Nephron progenitor cell (in vitro differentiated cells): ENCODE measurements at regions not wholly inside any gene's neighbourhood (a gene's known extent, or its start where the extent isn't known, plus 50 kb on each side); places are given as distances from the start of the nearest gene placed in this dataset.

ENCODE experiments used
- DNase-seq: peaks from one replicate; pipeline ENCODE4 v3.0.0; 2021
- H3K27ac Mint-ChIP-seq: 2 replicates; pipeline ENCODE4 v1.8.0; 2021; ENCODE audit warnings: mild to moderate bottlenecking, moderate library complexity, mixed read lengths
- H3K27me3 Mint-ChIP-seq: 2 replicates; pipeline ENCODE4 v1.8.0; 2021; ENCODE audit warnings: mild to moderate bottlenecking, low read depth, mixed read lengths; ENCODE audit not compliant: poor library complexity
- H3K36me3 Mint-ChIP-seq: 2 replicates; pipeline ENCODE4 v1.8.0; 2021; ENCODE audit warnings: low read depth, mixed read lengths
- H3K4me1 Mint-ChIP-seq: 2 replicates; pipeline ENCODE4 v1.8.0; 2021; ENCODE audit warnings: mixed read lengths
- H3K4me3 Mint-ChIP-seq: 2 replicates; pipeline ENCODE4 v1.8.0; 2021; ENCODE audit warnings: mild to moderate bottlenecking, moderate library complexity, mixed read lengths
- H3K9me3 Mint-ChIP-seq: 2 replicates; pipeline ENCODE4 v1.8.0; 2021; ENCODE audit warnings: mild to moderate bottlenecking, moderate library complexity, mixed read lengths
- CTCF ChIP-seq: fragments of 200-600 bp; sonication (generic); IDR thresholded peaks from 2 replicates; pipeline ENCODE4 v1.5.0; 2021; ENCODE audit warnings: antibody characterized with exemption

GRCh38 chr5:92885950-92886349, 695.1 kb downstream of the NR2F1-AS1 start:
- peak; percentile 43 for TF ChIP-seq CTCF
- H3K27ac Mint-ChIP-seq = no peak overlapping the region
- peak; percentile 47 for DNase-seq
- no peak overlapping the region for H3K4me3 Mint-ChIP-seq
- H3K9me3 Mint-ChIP-seq = peaks cover 28% of the 10 kb centered on the region
- H3K4me1 Mint-ChIP-seq = peaks cover 53% of the 10 kb centered on the region
- H3K36me3 Mint-ChIP-seq = peaks cover 29% of the 10 kb centered on the region
- peaks cover 3% of the 10 kb centered on the region for H3K27me3 Mint-ChIP-seq

GRCh38 chr5:92884469-92884868, 696.5 kb downstream of the NR2F1-AS1 start:
- no peak for TF ChIP-seq CTCF
- no peak for DNase-seq
- Mint-ChIP-seq H3K4me1 (peaks cover 63% of the 10 kb centered on the region), H3K27me3 (peaks cover 5% of the 10 kb centered on the region), H3K27ac (no peak overlapping the region), H3K36me3 (peaks cover 15% of the 10 kb centered on the region), H3K9me3 (peaks cover 13% of the 10 kb centered on the region), H3K4me3 (no peak overlapping the region)

GRCh38 chr5:92879806-92880543, 701.0 kb downstream of the NR2F1-AS1 start:
- no peak for DNase-seq
- H3K36me3 Mint-ChIP-seq = peaks cover 19% of the 10 kb centered on the region

GRCh38 chr5:92874790-92875189, 706.2 kb downstream of the NR2F1-AS1 start:
- peaks cover 83% of the 10 kb centered on the region for H3K9me3 Mint-ChIP-seq
- no peak for TF ChIP-seq CTCF
- no peak for DNase-seq
- no peak overlapping the region for H3K27ac Mint-ChIP-seq
- peaks cover 16% of the 10 kb centered on the region for H3K27me3 Mint-ChIP-seq
- H3K36me3 Mint-ChIP-seq = peaks cover 51% of the 10 kb centered on the region
- peaks cover 9% of the 10 kb centered on the region for H3K4me1 Mint-ChIP-seq
- H3K4me3 Mint-ChIP-seq = no peak overlapping the region

More at GRCh38 chr5:92879806-92880543, 701.0 kb downstream of the NR2F1-AS1 start:
- Mint-ChIP-seq H3K27ac (no peak overlapping the region), H3K9me3 (peaks cover 35% of the 10 kb centered on the region), H3K4me3 (no peak overlapping the region), H3K27me3 (peaks cover 21% of the 10 kb centered on the region), H3K4me1 (peaks cover 34% of the 10 kb centered on the region)
- TF ChIP-seq CTCF = no peak

GRCh38 chr5:92868442-92868841, 712.6 kb downstream of the NR2F1-AS1 start:
- no peak for DNase-seq
- H3K27me3 Mint-ChIP-seq = no peaks in the 10 kb centered on the region
- no peaks in the 10 kb centered on the region for H3K4me1 Mint-ChIP-seq
- peaks cover 39% of the 10 kb centered on the region for H3K9me3 Mint-ChIP-seq
- peaks cover 25% of the 10 kb centered on the region for H3K36me3 Mint-ChIP-seq
- no peak for TF ChIP-seq CTCF
- H3K27ac Mint-ChIP-seq = no peak overlapping the region
- no peak overlapping the region for H3K4me3 Mint-ChIP-seq

- no peak overlapping the region for H3K27ac Mint-ChIP-seq
- H3K36me3 Mint-ChIP-seq = peaks cover under 1% of the 10 kb centered on the region
- no peak for DNase-seq
- peaks cover 2% of the 10 kb centered on the region for H3K9me3 Mint-ChIP-seq
- no peaks in the 10 kb centered on the region for H3K4me1 Mint-ChIP-seq
- no peaks in the 10 kb centered on the region for H3K27me3 Mint-ChIP-seq
- H3K4me3 Mint-ChIP-seq = no peak overlapping the region
- TF ChIP-seq CTCF = no peak
Measured at GRCh38 chr5:92864591-92864990, 716.4 kb downstream of the NR2F1-AS1 start.
